ENCODE measurements at regions not wholly inside any gene's neighbourhood (a gene's known extent, or its start where the extent isn't known, plus 50 kb on each side); places are given as distances from the start of the nearest gene placed in this dataset.
"Not testable (repeated sequence)": the region's sequence is repeated elsewhere in the genome, so short reads cannot be mapped to it uniquely, and the experiment has no call there.

DNA sequence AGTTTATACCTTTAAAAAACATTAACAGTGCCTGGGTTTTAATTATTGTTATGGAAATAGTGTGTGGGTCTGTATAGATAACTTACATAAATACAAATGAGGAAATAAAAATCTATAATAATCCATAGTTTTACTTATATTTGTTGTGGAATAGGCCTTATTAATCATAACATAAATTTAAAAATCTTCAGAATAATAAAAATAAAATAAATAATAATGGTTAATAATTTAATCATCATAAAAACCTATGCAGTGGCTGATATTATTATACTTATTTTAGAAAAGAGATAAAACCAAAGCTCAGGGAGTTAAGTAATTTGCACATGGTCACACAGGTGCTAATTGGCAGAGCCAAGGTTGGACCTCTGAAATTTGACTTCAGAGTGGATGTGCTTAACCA lies 785.3 kb upstream of the SEMA6A start:
- DNase-seq, result no peak

DNA sequence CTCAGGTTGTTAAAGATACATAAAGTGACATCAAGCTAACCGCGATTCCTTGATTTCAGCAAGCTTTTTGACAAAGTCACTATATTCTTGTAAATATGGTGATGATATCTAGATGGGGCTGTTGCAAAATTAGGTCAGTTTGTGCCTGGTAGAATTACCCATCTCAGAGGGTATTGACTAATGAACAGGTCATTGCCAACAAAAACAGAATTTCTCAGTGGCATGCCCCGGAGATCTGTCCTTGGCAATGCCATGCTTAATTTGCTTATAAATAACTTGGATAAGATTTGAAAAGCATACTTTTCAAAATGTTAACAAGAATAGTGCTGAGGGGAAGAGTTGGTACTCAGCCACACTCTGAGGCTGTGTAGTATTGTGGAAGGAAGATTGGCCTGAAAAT lies 783.3 kb upstream of the SEMA6A start:
- no peak for DNase-seq

DNA sequence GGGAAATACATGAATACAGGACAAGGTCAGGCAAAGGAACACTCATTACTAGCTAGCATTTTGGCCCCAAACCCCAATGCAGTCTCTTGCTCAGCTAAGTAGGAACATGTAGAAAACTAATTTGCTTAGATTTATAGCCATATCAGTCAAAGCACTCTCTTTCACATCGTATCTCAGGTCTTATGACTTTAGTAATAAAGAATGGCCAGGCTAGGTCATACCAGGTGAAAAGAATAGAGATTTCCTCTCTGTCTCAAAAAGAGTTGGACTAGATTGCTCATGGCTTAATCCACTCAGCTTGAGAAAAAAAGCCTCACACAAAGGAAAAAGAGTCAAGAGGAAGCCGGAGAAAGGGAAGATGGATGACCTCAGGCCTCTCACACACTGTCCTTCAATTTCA lies 772.7 kb upstream of the SEMA6A start:
- no peak for DNase-seq

DNA sequence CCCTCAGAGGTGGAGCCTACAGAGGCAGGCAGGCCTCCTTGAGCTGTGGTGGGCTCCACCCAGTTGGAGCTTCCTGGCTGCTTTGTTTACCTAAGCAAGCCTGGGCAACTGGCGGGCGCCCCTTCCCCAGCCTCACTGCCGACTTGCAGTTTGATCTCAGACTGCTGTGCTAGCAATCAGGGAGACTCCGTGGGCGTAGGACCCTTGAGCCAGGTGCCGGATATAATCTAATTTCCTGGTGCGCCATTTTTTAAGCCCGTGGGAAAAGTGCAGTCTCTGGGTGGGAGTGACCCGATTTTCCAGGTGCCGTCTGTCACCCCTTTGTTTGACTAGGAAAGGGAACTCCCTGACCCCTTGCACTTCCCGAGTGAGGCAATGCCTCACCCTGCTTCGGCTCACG lies 769.1 kb upstream of the SEMA6A start:
- DNase-seq, result not testable (repeated sequence)

DNA sequence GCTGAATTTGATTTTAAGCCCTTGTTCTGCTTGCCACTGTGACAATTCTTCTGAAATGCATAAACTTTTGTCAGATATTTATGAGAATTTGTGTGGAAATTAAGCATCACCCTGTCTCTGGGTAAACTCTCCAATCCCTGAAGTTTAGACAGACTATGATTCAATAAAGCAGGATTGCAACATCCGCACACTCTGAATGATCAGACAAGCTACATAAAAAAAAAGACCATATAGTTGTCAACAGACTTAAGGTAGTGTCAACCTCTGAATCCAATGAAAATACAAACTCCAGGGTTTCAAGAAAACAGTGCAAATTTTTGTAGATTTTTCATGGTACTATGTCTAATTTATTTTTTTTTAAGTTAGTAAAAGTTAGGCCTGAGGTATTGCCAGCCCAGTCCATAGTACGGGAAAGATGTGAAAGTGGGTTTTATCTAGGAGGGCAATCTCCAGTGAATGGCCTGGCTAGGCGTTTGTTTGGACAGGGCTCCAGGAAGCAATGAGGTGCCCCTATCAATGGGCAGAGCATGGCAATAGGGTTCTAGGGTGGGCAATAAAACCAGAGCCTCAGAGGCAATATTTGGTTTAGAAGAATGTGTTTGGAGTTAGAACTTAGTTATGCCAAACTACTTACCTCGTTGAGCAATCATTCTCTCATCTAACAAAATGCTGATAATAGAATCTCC lies 762.6 kb upstream of the SEMA6A start:
- no peak for DNase-seq

DNA sequence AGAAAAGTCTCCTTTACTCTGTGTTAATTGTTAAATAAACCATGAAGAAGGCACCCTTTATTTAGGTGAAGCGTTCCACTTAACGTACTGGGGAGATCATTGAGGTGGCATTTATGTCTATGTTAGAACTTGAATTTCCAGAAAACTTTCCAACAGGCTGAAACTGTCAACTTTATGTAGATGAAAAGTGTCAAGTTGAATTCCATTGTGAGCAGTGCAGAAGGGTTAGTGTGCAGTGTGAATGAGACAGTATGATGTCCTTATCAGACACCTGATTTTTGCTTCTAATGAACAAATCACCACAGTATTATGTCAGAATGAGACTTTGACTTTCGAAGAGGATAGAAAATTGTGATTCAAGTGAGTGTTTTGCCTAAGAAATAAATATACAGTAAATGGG lies 761.6 kb upstream of the SEMA6A start:
- no peak for DNase-seq

DNA sequence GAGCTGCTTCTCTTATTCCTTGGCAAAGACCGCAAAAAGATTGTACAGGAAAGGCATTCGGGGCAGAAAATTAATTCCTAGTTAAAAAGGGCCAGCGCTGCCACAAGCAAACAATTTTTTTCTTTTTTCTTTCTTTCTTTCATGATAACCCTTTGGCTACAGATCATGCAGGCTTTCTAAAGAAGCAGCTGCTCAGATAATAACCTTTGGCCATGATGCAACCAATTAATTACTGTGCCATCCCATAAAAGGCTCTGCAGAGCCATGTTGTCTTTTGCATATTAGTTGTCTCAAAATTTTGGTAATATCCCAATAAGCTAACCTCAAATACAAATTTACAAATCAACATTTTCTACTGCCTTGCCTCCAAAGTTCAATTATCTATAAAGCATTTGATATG lies 758.4 kb upstream of the SEMA6A start:
- DNase-seq, result no peak

DNA sequence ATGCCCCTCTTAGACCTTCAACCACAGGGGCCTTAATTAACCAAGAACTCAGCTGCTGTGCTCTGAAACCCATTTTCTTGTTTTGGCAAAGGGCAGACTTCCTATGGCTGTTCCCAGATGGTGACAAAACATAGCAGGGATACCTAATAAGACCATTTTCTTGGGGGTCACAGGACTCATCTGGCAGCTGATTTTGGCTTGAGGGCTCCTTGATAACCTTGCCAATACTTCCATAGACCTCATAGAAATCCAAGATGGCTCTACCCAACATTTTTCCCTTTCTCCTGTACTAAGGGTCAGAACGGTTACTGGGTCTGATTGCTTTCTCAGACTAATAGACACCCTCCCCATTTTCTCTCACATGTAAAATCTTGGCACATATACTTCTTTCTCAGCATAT lies 757.7 kb upstream of the SEMA6A start:
- no peak for DNase-seq

DNA sequence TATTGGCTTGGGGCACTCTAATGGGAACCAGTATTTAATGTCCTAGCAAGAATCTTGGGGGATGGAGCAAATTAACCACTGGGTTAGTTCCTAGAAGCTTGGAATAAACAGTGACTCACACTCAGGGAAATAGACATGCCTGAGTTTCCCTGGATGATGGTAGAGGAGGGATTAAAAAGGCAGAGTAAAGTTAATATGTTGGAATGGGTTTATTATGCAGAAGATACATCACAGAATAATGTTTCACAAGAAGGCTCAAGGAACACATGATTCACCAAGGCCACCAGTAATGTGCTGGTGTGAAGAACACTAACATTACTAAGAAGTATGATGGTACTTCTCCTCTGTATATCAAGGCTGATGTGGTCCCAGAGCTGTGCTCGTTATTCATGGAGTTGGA lies 752.9 kb upstream of the SEMA6A start:
- no peak for DNase-seq

DNA sequence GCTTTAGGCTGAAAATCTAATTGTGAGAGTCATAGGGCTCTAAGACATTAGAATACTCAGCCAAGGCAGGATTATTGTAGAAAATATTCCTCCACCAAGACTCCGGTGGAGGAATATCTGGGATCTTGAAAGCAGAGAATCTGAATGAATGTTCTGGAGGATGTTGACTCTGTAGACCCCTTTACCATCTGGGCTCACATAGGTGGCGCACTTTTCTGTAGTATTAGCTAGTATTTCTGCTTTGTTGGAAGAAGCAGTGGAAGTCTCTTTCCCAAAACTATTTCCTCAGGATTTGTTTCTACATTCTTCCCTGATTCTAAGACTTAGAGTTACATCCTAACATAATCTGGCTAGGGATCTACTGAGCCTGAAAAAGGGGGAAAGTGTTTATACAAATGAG lies 752.4 kb upstream of the SEMA6A start:
- no peak for DNase-seq

DNA sequence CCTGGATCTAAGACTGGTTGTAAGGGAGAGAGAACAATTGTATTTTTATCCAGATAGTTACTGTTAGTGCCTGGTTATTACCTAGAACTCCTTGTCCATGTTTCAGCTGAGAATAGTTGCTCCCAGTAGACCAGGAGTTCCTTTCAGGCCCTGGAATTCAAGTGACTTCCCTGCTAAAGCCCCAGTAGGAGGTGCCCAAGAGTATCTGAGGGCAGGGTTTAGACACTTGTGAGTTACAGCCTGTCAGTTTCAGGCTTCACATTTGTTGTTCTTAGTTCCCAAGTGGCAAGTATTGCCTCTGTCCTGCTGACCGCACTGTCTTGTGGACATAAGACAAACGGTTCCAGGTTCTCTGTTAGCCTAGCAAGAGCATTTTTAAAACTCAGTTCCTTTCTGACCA lies 743.9 kb upstream of the SEMA6A start:
- DNase-seq, result no peak

DNA sequence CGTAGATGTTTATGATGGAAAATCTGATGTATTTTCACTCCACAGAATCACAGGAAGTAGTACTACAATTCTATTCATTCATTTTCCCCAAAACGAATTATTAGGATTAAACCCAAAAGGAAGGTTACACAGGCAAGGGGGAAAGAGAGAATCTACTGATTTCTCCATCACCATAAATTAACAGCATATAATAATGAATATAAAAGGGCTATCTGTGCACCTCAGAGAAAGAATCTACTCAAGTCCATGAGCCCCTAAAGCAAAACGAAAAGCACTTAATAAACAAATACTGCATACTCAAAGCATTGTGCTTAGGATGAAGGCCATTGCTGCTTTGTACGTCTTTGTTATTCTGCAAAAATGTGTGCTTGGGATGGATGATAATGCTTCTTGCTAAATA lies 740.5 kb upstream of the SEMA6A start:
- no peak for DNase-seq

DNA sequence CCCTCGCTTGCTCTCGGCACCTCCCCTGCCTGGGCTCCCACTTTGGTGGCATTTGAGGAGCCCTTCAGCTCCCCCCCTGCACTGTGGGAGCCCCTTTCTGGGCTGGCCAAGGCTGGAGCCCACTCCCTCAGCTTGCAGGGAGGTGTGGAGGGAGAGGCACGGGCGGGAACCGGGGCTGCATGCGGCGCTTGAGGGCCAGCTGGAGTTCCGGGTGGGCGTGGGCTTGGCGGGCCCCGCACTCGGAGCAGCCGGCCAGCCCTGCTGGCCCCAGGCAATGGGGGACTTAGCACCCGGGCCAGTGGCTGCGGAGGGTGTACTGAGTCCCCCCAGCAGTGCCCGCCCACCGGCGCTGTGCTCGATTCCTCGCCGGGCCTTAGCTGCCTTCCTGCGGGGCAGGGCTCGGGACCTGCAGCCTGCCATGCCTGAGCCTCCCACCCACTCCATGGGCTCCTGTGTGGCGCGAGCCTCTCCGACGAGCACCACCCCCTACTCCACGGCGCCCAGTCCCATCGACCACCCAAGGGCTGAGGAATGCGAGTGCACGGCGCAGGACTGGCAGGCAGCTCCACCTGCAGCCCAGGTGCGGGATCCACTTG lies 730.0 kb upstream of the SEMA6A start:
- DNase-seq, result not testable (repeated sequence)

DNA sequence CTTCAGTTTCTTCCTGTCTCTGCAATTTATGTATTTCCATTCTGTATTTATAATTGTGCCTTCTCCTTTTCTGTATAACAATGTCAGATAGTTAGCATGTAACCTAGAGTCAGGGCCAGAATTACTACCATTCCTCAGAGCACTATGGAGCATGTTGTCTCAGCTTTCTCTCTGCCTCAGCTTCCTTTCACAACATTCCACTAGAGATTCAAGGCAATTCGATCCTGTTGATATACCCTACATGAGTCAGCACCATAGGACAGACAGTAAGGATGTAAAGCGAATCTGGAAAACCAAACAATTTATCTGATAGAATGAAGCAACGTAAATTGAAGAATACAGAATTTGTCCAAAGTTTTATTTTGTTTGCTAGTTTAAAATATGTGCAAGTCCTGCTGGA lies 728.3 kb upstream of the SEMA6A start:
- no peak for DNase-seq

DNA sequence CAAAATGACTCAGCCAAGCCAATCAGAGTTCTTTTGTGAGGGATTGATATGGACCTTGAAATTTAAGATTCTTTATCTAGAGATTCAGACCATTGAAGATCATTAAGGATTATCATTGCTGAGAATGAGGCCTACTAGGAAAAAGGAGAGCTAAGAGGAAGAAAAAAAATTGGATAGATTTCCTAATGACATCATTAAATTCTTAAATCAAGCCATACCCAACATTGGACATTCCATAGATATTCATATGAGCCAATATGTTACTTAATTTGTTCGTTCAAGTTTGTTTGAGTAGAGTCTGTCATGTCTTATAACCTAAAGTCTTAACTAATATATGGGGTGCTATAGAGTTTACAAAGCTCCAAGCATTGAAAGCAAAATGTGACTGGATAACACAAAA lies 727.9 kb upstream of the SEMA6A start:
- no peak for DNase-seq

DNA sequence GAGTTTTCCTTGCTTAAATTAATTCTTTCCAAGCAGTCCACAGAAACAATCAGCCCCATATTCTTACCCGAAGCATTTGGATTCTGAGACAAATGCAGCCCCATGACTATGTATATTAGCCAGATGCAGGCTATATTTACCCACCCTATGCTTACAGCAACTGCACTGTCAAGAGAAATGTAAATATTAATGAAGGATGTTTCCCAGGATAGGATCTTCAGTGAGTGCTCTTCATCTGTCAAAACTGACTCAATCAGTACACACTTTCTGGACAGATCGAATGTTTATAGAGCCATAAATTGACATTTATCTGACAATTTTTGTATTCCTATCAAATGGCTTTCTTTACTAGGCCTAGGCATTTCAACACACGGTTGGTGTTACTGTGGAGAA lies 725.3 kb upstream of the SEMA6A start:
- no peak for DNase-seq

DNA sequence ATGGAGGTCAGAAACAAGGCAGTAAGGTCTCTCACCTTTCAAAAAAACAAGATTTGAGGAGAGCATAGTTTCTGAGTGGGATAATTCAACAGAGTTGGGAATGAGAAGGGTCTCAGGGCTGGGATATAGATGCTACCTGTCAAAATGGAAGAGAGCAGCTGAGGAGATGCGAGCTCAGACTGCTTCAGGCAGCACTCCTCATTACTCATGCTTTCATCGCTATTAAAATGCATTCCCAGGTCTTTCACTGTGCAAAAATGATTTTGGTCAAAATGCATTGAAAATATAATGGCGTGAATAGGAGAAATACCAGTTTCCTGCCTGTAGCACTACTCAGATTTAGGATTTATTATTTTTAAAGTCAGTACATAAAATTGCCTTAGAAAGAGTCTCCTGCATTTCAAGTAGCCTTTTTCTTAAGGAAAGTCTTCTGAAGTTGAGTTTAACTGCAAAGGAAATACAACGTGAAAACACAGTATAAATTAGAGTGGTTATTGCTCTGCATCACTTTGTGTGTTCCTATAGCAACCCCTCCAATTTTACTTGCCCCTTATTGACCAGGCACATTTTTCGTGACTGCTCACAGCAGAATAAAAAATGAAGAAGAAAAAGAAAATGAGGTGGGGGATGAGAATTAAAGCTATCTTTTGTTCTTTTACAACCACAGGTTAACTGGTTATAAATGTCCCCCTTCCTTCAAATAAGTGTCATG lies 724.8 kb upstream of the SEMA6A start:
- DNase-seq, result no peak

DNA sequence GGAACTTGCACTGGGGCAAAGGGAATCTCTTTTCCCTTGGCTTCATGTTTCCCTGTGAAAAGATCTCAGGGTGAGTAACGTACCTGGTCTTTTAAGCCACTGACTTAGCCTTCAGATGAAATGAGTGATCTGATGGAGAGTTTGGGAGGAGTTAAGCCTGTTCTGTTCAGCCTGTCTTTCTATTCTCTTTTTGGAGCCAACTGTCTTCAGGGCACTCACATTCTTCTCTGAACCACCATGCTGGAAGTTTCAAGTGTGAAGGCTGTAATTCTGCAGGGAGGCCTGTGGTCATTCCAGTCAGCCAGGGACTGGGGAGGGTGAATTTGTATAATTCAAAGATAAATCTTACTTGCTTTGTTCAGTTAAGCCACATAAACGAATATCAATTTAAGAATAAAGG lies 722.2 kb upstream of the SEMA6A start:
- no peak for DNase-seq

DNA sequence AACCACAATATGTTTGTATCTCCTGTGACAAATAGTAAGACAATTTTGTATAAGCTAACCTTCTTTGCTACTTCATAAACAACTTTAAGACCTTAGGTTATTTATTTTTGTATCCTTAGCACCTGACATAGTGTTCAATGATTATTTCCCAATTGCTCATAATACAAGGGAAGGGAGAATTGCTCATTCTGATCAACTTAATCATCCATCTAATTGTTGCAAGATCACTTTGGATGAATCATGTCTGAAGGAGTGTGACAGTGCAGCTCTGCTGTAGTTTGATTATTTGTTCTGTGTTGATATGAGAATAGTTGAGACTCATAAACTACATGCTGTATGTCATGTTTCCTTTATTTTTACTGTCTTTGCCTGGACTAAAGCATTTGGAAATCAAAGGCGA lies 721.3 kb upstream of the SEMA6A start:
- no peak for DNase-seq

DNA sequence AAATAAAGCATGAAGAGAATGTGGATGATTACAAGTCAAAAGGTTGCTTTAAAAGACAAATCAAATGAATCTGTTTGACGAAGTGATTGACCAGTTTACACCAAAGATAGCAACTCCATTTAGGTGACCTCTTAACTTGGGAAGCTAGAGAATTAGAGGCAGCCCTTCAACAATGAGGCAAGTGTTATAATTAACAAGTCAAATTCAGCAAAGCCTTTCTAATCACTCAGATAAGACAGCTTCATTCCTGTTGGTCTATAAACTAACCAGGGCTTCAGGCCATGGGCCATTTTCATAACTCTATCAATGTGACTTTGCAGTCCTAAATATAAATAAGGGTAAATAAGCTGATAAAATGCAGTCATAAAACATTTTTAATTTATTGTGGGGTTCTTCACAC lies 712.2 kb upstream of the SEMA6A start:
- no peak for DNase-seq

DNA sequence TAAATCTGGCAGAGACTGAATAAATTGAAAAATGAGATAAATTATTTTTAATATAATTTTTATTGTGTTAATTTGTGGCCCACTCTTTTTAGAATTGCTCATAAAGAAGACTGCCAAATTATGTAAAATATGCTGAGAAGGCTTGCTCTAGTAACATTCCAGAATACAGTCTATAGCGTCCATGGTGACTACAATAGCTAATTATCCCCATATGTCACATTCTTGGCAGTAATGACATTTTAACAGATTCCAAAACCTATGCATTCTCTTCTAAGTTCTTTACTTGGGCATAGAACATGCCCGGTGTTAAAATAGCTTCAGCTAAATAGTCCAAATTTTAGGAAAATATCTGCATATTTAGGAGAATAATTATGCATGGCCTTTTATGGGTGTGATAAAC lies 697.0 kb upstream of the SEMA6A start:
- no peak for DNase-seq

DNA sequence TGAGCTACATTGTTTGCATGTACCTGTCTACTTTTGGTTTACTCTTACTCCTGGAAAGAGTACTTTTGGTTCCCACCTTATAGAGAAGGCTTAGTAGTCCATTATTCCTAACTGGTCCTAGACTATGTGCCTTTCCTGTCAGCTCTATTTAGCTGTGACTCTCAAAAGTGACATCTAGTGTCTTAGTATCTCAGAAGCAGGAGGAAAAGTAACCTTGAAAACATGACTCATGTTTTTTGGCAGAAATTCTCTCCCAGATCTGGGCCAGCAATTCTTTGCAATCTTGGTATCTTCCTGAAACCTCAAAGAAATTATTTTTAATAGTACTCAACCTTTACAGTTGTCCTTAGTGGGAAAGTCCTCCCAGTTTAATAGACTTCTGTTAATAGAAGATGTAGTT lies 691.7 kb upstream of the SEMA6A start:
- no peak for DNase-seq

DNA sequence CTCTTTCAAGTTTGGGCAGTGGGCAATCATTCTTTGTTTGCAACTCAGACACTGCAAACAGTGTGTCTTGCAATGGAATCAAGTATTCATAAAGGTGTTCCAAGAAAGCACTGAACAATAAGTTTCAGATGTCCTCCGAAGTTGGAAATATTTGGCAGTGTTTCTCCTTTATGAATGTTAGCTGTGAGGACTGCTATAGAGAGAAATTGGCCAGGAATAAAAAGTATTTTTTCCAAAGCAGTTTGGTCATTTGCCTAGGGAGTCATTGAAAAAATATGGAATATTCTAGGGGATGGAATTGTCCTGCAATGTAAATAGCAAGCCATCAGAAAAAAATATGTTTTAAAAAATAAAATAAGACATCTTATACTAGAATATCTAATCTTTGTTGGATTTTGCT lies 688.6 kb upstream of the SEMA6A start:
- DNase-seq, result no peak

DNA sequence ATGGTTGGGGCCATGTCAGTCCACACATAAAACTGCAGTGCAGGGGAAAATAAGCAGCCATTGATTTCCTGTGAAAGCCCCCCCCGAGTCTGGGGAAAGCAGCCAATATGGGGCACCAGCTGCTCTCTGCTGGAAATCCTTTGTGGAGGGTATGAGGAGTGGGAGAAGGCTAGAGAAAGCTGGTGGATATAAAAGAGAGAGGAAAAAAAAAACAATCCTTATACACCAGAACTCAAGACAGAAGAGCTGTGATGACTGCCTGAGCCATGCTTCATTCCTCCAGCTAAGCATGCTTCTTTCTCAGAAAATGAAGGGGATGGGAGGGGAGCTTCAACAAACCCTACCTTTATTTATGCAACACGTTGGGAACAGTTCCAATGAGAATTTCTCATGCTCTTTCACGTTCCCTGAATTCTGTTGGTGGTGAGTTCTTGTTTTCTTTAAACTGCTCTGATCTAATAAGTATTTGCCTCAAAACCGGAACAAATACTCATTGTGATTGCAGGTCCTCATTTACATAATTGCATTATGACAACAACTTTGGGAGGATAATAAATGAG lies 688.0 kb upstream of the SEMA6A start:
- DNase-seq, result no peak

All from CD4-positive, alpha-beta T cell treated with Interleukin-1 beta for 1 hour (primary cell).